ENCODE measurements at regions not wholly inside any gene's neighbourhood (a gene's known extent, or its start where the extent isn't known, plus 50 kb on each side); places are given as distances from the start of the nearest gene placed in this dataset.

GRCh38 chr4:154073107-154073822 is 284.4 kb upstream of the SFRP2 start:
- no peak overlapping the region for H3K4me2 ChIP-seq (replicated peaks; ENCODE audit: low read depth, low read length, poor library complexity, severe bottlenecking)

DNA sequence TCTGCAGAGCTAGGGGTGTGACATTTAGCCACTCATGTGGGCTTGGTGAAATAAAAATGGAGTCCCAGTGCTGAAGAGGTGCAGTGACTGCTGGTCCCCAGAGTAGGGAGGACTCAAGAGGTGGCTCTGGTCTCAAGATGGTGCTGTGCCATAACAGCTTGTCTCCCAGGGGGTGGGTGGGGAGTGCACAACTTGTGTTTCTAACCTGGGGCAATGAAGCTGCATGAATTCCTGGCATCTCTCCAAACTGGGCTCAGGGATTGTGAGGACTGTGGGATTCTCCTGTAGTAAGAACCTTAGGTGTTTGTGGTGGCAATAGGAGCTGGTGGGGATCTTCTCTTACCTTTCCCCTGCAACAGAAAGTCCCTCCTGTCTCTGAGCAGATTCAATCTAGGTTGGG is 278.9 kb upstream of the SFRP2 start:
- CTCF ChIA-PET = no interaction called here
- TF ChIP-seq CTCF (IDR thresholded peaks at IDR 0.05) (no peak), EZH2 (IDR thresholded peaks at IDR 0.05; ENCODE audit: borderline replicate concordance, insufficient read depth, low read depth, low read length, poor library complexity, severe bottlenecking) (no peak)

More at GRCh38 chr4:154073107-154073822, 284.4 kb upstream of the SFRP2 start:
- no peak for ATAC-seq (ENCODE audit: low read depth)
- Mint-ChIP-seq H3K9me3 (ENCODE audit: insufficient read depth) (peaks cover 2% of the 10 kb centered on the region), H3K27ac (no peak overlapping the region), H3K27me3 (peaks cover 7% of the 10 kb centered on the region), H3K4me3 (no peak overlapping the region), H3K4me1 (no peaks in the 10 kb centered on the region)
- Histone ChIP-seq H3K27ac (ENCODE audit: low read length in 2 of 2) (no peak overlapping the region), H3K4me1 (ENCODE audit: control insufficient read depth in 2 of 2, insufficient read depth in 2 of 2, low read length in 2 of 2) (no peaks in the 10 kb centered on the region), H3K9me3 (ENCODE audit: control extremely low read depth in 1 of 3, control insufficient read depth in 2 of 3, insufficient read depth in 1 of 3, low read length in 2 of 3) (peaks cover 0 to 1% (median 0%) of the 10 kb centered on the region in 3 donors), H2AFZ (ENCODE audit: insufficient read depth, low read depth, low read length, poor library complexity, severe bottlenecking) (no peak overlapping the region), H3K27me3 (replicated peaks in 1 of 4; ENCODE audit: control extremely low read depth in 1 of 4, control insufficient read depth in 3 of 4, insufficient read depth in 4 of 4, low read length in 3 of 4) (no peaks in the 10 kb centered on the region), H3K36me3 (replicated peaks in 1 of 2; ENCODE audit: control extremely low read depth in 1 of 2, control insufficient read depth in 1 of 2, extremely low read depth in 1 of 2, insufficient read depth in 2 of 2, low read length in 1 of 2) (no peaks in the 10 kb centered on the region), H3K9ac (ENCODE audit: low read length) (no peak overlapping the region), H3K79me2 (ENCODE audit: control insufficient read depth, insufficient read depth, low read length) (no peaks in the 10 kb centered on the region), H3K4me3 (ENCODE audit: control extremely low read depth in 1 of 5, extremely low read depth in 1 of 5, insufficient read depth in 1 of 5, low read depth in 2 of 5, low read length in 4 of 5) (no peak overlapping the region), H4K20me1 (ENCODE audit: control insufficient read depth, insufficient read depth, low read length, poor library complexity, severe bottlenecking) (no peaks in the 10 kb centered on the region)
- DNase-seq = no peak
- ChIA-PET CTCF (no interaction called here), POLR2A (no interaction called here)
- no peak for TF ChIP-seq EZH2 (IDR thresholded peaks at IDR 0.05; ENCODE audit: borderline replicate concordance, insufficient read depth, low read depth, low read length, poor library complexity, severe bottlenecking)
- no peak for TF ChIP-seq CTCF (IDR thresholded peaks at IDR 0.05)
- intact Hi-C loops (cut with micrococcal nuclease) = no loop called here
- no CpG with 5 or more reads among the region's 4 CpGs for WGBS (ENCODE audit: insufficient coverage)

More for the DNA sequence above, 278.9 kb upstream of the SFRP2 start:
- DNase-seq (no peak), ATAC-seq (ENCODE audit: low read depth) (no peak)
- no peaks in the 10 kb centered on the region for H3K79me2 ChIP-seq (ENCODE audit: control insufficient read depth, insufficient read depth, low read length)
- Mint-ChIP-seq H3K27me3 (peaks cover 3% of the 10 kb centered on the region), H3K4me1 (no peaks in the 10 kb centered on the region), H3K4me3 (no peak overlapping the region), H3K9me3 (ENCODE audit: insufficient read depth) (peaks cover 18% of the 10 kb centered on the region), H3K27ac (no peak overlapping the region)
- H3K9ac ChIP-seq (ENCODE audit: low read length) = no peak overlapping the region
- POLR2A ChIA-PET = no interaction called here
- no peak overlapping the region for H3K4me3 ChIP-seq (ENCODE audit: control extremely low read depth in 1 of 5, extremely low read depth in 1 of 5, insufficient read depth in 1 of 5, low read depth in 2 of 5, low read length in 4 of 5)
- H3K36me3 ChIP-seq (replicated peaks in 1 of 2; ENCODE audit: control extremely low read depth in 1 of 2, control insufficient read depth in 1 of 2, extremely low read depth in 1 of 2, insufficient read depth in 2 of 2, low read length in 1 of 2) = no peaks in the 10 kb centered on the region
- intact Hi-C loops (cut with micrococcal nuclease) = no loop called here
- H3K4me2 ChIP-seq (replicated peaks; ENCODE audit: low read depth, low read length, poor library complexity, severe bottlenecking) = no peak overlapping the region
- H3K27me3 ChIP-seq (replicated peaks in 1 of 4; ENCODE audit: control extremely low read depth in 1 of 4, control insufficient read depth in 3 of 4, insufficient read depth in 4 of 4, low read length in 3 of 4) = peaks cover 0 to 3% (median 0%) of the 10 kb centered on the region in 4 experiments
- no peaks in the 10 kb centered on the region for H4K20me1 ChIP-seq (ENCODE audit: control insufficient read depth, insufficient read depth, low read length, poor library complexity, severe bottlenecking)
- H3K4me1 ChIP-seq (ENCODE audit: control insufficient read depth in 2 of 2, insufficient read depth in 2 of 2, low read length in 2 of 2) = no peaks in the 10 kb centered on the region
- peaks cover 2 to 20% (median 6%) of the 10 kb centered on the region in 3 donors for H3K9me3 ChIP-seq (ENCODE audit: control extremely low read depth in 1 of 3, control insufficient read depth in 2 of 3, insufficient read depth in 1 of 3, low read length in 2 of 3)
- no peak overlapping the region for H3K27ac ChIP-seq (ENCODE audit: low read length in 2 of 2)
- no peak overlapping the region for H2AFZ ChIP-seq (ENCODE audit: insufficient read depth, low read depth, low read length, poor library complexity, severe bottlenecking)
